ENCODE measurements at regions not wholly inside any gene's neighbourhood (a gene's known extent, or its start where the extent isn't known, plus 50 kb on each side); places are given as distances from the start of the nearest gene placed in this dataset.

GRCh38 chr6:91149246-91149955, 562.5 kb upstream of the MAP3K7 start:
- Mint-ChIP-seq H3K4me3 (no peak overlapping the region), H3K27ac (no peak overlapping the region), H3K9me3 (peaks cover 0 to 3% of the 10 kb centered on the region in 2 donors), H3K4me1 (no peaks in the 10 kb centered on the region), H3K36me3 (no peaks in the 10 kb centered on the region), H3K27me3 (peaks cover 0 to 7% of the 10 kb centered on the region in 2 donors)
- DNase-seq (no peak), ATAC-seq (replicated peaks) (no peak)

DNA sequence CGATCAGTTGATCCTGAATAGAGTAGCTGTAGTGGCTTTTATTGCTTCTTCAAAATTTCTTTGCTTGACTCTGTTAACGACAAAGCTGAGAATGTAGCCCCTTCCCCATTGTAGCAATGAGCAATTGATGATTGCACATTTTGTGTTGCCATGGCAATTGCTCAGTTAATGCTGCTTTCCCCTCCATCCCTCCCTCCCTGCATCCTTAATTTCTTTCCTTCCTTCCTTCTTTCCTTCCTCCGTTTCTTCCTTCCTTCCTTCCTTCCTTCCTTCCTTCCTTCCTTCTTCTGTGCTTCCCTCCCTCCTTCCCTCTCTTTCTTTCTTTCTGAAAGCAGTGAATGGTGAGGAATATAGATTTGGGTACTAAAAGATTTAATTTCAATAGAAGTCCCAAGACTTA, 557.3 kb upstream of the MAP3K7 start:
- Mint-ChIP-seq H3K36me3 (no peaks in the 10 kb centered on the region), H3K27me3 (no peaks in the 10 kb centered on the region)

GRCh38 chr6:91142154-91142553, 555.3 kb upstream of the MAP3K7 start:
- Mint-ChIP-seq H3K27ac (no peak overlapping the region), H3K36me3 (no peaks in the 10 kb centered on the region), H3K4me1 (no peaks in the 10 kb centered on the region), H3K9me3 (no peaks in the 10 kb centered on the region), H3K4me3 (no peak overlapping the region), H3K27me3 (no peaks in the 10 kb centered on the region)
- DNase-seq (no peak), ATAC-seq (replicated peaks) (no peak)

More for the DNA sequence above, 557.3 kb upstream of the MAP3K7 start:
- Mint-ChIP-seq H3K4me3 (no peak overlapping the region), H3K27ac (no peak overlapping the region), H3K4me1 (no peaks in the 10 kb centered on the region), H3K9me3 (no peaks in the 10 kb centered on the region)
- ATAC-seq (replicated peaks) = no peak
- DNase-seq = no peak

- ATAC-seq (replicated peaks) = no peak
- no peaks in the 10 kb centered on the region for H3K9me3 Mint-ChIP-seq
- H3K4me3 Mint-ChIP-seq = no peak overlapping the region
- H3K36me3 Mint-ChIP-seq = no peaks in the 10 kb centered on the region
- no peak for DNase-seq
- no peak overlapping the region for H3K27ac Mint-ChIP-seq
- no peaks in the 10 kb centered on the region for H3K4me1 Mint-ChIP-seq
- no peaks in the 10 kb centered on the region for H3K27me3 Mint-ChIP-seq
These were observed 554.5 kb upstream of the MAP3K7 start for GRCh38 chr6:91141346-91141745.

DNA sequence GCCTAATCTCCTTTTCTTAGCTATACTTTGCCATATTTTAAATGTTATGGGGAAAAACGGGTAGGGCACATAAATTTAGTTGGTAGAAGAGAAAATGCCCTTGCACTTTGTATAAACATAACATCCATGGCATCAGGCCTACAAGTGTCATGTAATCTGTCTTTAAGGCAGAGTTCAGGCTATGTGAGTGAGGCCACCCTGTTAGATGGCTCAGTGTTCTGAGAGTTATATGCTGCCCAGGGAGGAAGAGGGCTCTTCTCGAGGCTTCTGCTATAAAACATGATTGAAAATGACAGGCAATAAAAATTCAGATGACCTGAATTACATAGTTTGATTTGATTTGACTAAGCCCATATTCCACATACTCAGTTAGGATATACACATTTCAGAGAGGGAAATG, 553.6 kb upstream of the MAP3K7 start:
- no peaks in the 10 kb centered on the region for H3K9me3 Mint-ChIP-seq
- H3K36me3 Mint-ChIP-seq = no peaks in the 10 kb centered on the region
- ATAC-seq (replicated peaks) (no peak), DNase-seq (no peak)
- H3K4me3 Mint-ChIP-seq = no peak overlapping the region
- H3K27ac Mint-ChIP-seq = no peak overlapping the region
- no peaks in the 10 kb centered on the region for H3K4me1 Mint-ChIP-seq
- H3K27me3 Mint-ChIP-seq = no peaks in the 10 kb centered on the region

GRCh38 chr6:91137286-91137685, 550.4 kb upstream of the MAP3K7 start:
- no peak for DNase-seq
- H3K4me3 Mint-ChIP-seq = no peak overlapping the region
- H3K9me3 Mint-ChIP-seq = peaks cover 0 to 2% of the 10 kb centered on the region in 2 donors
- no peaks in the 10 kb centered on the region for H3K4me1 Mint-ChIP-seq
- no peak for ATAC-seq (replicated peaks)
- no peaks in the 10 kb centered on the region for H3K27me3 Mint-ChIP-seq
- no peak overlapping the region for H3K27ac Mint-ChIP-seq
- H3K36me3 Mint-ChIP-seq = no peaks in the 10 kb centered on the region

DNA sequence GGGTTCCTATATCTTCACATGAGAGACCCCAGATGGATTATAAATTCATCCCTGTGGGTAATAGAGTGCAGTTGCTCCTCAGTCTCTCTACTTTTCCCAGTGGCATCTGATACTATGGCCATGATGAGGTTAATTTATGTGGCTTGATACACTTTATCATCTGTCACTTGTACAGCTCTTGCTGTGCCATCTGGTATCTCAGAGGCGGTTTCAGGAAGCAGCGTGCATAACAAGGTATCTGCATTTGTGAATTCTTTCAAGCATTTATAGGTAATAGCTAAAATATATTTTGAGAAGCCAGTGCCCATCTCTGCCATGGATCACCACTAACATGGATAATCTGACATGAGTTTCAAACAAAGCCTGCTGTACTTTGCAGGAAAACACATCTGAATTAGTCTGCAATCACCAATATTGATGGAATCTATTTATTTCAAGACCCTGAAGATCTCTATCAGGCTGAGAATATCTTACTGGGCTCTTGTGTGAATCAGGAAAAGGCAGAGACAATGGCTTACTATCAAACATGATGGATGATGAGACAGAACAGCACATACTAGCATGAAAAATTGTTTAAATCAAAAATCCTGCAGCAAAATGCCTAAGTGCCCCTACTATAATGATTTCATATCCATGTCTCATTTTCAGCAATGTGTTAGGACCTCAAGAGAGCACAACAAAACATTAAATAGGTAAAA, 548.7 kb upstream of the MAP3K7 start:
- Mint-ChIP-seq H3K9me3 (peaks cover 0 to 2% of the 10 kb centered on the region in 2 donors), H3K36me3 (no peaks in the 10 kb centered on the region), H3K4me1 (no peaks in the 10 kb centered on the region), H3K27ac (no peak overlapping the region), H3K27me3 (no peaks in the 10 kb centered on the region), H3K4me3 (no peak overlapping the region)
- no peak for DNase-seq
- ATAC-seq (replicated peaks) = no peak

DNA sequence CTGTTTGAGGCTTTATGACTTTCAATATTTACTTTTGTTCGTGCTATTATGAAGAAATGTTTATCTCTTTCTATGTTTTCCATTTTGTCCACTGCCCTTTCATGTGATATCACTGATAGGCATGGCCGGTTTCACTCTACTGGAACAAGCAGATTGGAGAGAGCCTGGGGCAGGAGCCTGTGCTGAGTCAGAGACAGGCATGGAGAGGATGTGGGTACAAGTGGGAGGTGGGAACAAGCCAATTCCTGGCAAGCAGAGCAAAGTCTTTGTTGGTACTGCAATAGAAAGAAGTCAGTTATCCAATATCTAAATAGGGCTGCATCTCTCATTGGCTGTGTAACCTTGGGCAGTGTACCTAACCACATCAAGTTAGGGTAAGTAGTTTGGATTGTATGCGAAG, 545.6 kb upstream of the MAP3K7 start:
- ATAC-seq (replicated peaks) (no peak), DNase-seq (no peak)
- Mint-ChIP-seq H3K27me3 (no peaks in the 10 kb centered on the region), H3K36me3 (no peaks in the 10 kb centered on the region), H3K4me1 (no peaks in the 10 kb centered on the region), H3K27ac (no peak overlapping the region), H3K4me3 (no peak overlapping the region), H3K9me3 (peaks cover 0 to 2% of the 10 kb centered on the region in 2 donors)

- no peaks in the 10 kb centered on the region for H3K27me3 Mint-ChIP-seq
- H3K36me3 Mint-ChIP-seq = no peaks in the 10 kb centered on the region
- ATAC-seq (replicated peaks) (no peak), DNase-seq (no peak)
- H3K9me3 Mint-ChIP-seq = peaks cover 0 to 4% of the 10 kb centered on the region in 2 donors
- H3K4me3 Mint-ChIP-seq = no peak overlapping the region
- no peak overlapping the region for H3K27ac Mint-ChIP-seq
- no peaks in the 10 kb centered on the region for H3K4me1 Mint-ChIP-seq
These were observed 543.3 kb upstream of the MAP3K7 start for GRCh38 chr6:91130126-91130525.

- no peak for DNase-seq
- Mint-ChIP-seq H3K27ac (no peak overlapping the region), H3K36me3 (no peaks in the 10 kb centered on the region), H3K4me1 (no peaks in the 10 kb centered on the region), H3K4me3 (no peak overlapping the region), H3K27me3 (no peaks in the 10 kb centered on the region), H3K9me3 (peaks cover 0 to 2% of the 10 kb centered on the region in 2 donors)
- no peak for ATAC-seq (replicated peaks)
These were observed 540.9 kb upstream of the MAP3K7 start for GRCh38 chr6:91127752-91128151.

DNA sequence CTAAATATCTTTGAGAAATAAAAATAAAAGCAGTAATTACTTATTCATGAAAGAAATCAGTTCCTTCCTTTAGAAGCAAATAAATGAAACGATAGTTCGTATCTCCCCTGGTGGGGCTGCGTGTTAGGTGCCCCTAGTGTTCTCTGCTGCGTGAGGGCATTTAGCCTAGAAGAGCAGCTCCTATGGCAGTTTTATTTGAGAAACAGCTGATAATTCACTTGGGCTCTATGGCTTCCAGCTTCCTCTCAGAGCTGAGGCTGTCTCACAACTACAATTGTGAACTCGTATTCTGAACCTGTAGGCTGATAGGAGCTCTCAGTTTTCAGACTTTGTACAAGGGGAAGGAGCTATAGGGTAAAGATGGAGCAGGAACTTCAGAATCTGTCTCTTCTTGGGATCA, 540.0 kb upstream of the MAP3K7 start:
- Mint-ChIP-seq H3K27me3 (no peaks in the 10 kb centered on the region), H3K36me3 (no peaks in the 10 kb centered on the region), H3K4me3 (no peak overlapping the region), H3K4me1 (no peaks in the 10 kb centered on the region), H3K27ac (no peak overlapping the region), H3K9me3 (peaks cover 0 to 2% of the 10 kb centered on the region in 2 donors)
- ATAC-seq (replicated peaks) = no peak
- no peak for DNase-seq

DNA sequence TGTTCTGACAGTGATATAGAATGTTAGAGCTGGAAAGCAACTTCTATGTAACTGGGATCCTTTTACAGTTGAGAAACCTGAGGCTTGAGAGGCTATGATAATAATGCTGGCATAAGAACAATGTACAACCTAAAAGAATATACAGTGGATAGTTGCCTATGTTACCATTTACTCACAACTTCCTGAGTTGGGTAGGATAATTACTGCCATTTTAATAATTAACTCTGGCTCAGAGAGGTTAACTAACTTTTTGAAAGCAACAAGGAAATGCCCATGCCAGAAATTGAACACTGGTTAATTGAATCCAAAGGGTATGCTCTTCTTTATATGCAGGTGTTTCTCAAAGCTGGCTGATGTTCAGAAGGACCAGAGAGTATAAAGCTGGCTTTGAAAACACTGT, 530.7 kb upstream of the MAP3K7 start:
- Mint-ChIP-seq H3K36me3 (no peaks in the 10 kb centered on the region), H3K27me3 (no peaks in the 10 kb centered on the region), H3K27ac (no peak overlapping the region), H3K4me3 (no peak overlapping the region), H3K9me3 (no peaks in the 10 kb centered on the region), H3K4me1 (no peaks in the 10 kb centered on the region)
- ATAC-seq (replicated peaks) (no peak), DNase-seq (no peak)

GRCh38 chr6:91114123-91114708, 527.3 kb upstream of the MAP3K7 start:
- no peaks in the 10 kb centered on the region for H3K9me3 Mint-ChIP-seq
- ATAC-seq (replicated peaks) (no peak), DNase-seq (no peak)
- no peaks in the 10 kb centered on the region for H3K27me3 Mint-ChIP-seq
- H3K4me3 Mint-ChIP-seq = no peak overlapping the region
- H3K4me1 Mint-ChIP-seq = no peaks in the 10 kb centered on the region
- no peak overlapping the region for H3K27ac Mint-ChIP-seq
- H3K36me3 Mint-ChIP-seq = no peaks in the 10 kb centered on the region

- no peak for DNase-seq
- Mint-ChIP-seq H3K4me3 (no peak overlapping the region), H3K27ac (no peak overlapping the region), H3K9me3 (no peaks in the 10 kb centered on the region), H3K27me3 (no peaks in the 10 kb centered on the region), H3K4me1 (no peaks in the 10 kb centered on the region), H3K36me3 (no peaks in the 10 kb centered on the region)
- no peak for ATAC-seq (replicated peaks)
These were observed 519.2 kb upstream of the MAP3K7 start for GRCh38 chr6:91106083-91106482.

DNA sequence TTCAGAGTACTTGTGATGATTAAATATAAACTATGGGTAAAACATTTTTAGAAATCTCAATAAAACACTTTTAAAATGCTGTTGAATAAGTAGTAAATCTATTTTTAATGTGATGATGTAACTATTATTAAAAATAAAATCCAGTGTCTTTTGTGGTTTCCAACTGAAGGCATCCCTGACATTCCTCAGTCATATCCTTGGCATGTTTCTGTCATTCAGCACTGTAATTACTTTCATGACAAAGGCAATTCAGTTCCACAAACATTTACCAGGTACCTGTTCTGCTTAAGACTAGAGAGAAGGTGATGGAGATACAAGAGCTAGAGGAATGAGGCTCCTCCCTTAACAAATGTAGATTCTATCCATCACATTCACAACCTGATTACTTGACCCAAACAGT, 518.7 kb upstream of the MAP3K7 start:
- H3K27ac Mint-ChIP-seq = no peak overlapping the region
- no peak for DNase-seq
- no peaks in the 10 kb centered on the region for H3K36me3 Mint-ChIP-seq
- no peak for ATAC-seq (replicated peaks)
- no peak overlapping the region for H3K4me3 Mint-ChIP-seq
- H3K9me3 Mint-ChIP-seq = no peaks in the 10 kb centered on the region
- no peaks in the 10 kb centered on the region for H3K27me3 Mint-ChIP-seq
- H3K4me1 Mint-ChIP-seq = no peaks in the 10 kb centered on the region
